GM12878 (cell line): ENCODE measurements at regions not wholly inside any gene's neighbourhood (a gene's known extent, or its start where the extent isn't known, plus 50 kb on each side); places are given as distances from the start of the nearest gene placed in this dataset.

Experiments used
- ATAC-seq: fragments of 200-7000 bp; cut with Tn5 transposase; 3 replicates; pipeline ENCODE4 v1.9.1; 2020; ENCODE audit warnings: mild to moderate bottlenecking, moderate library complexity
- BruUV-seq: library from RNA; stranded (reverse); fragments of 400-500 nt; replicated peaks from 2 replicates; lab custom pipeline; 2021; lab: Mats Ljungman, UMichigan
- CTCF ChIA-PET: fragments of 300-600 bp; sonication (Branson Sonifier 250); formaldehyde crosslinking; extraction: SDS; loops from one replicate; lab custom pipeline; 2021; ENCODE audit warnings: inconsistent platforms; lab: Yijun Ruan, JAX
- POLR2A ChIA-PET: fragments of 350-600 bp; formaldehyde crosslinking; extraction: SDS; loops from one replicate; lab custom pipeline; 2021; ENCODE audit warnings: inconsistent platforms; lab: Charles Lee
- RAD21 ChIA-PET: fragments of 300-600 bp; sonication (Branson Sonifier 250); formaldehyde crosslinking; loops from one replicate; lab custom pipeline; 2023; ENCODE audit warnings: antibody characterized with exemption; ENCODE audit not compliant: unreplicated experiment; lab: Charles Lee
- SMC1A ChIA-PET: fragments of 300-600 bp; sonication (Branson Sonifier 250); formaldehyde crosslinking; loops from one replicate; lab custom pipeline; 2023; ENCODE audit not compliant: unreplicated experiment, uncharacterized antibody; lab: Charles Lee
- DNase-seq: peaks from one replicate; pipeline ENCODE4 v3.0.0-alpha.2; 2011; ENCODE audit warnings: low read depth, low spot score
- FAIRE-seq: peaks from 3 replicates; lab custom pipeline; 2011; peaks lifted over from hg19 to GRCh38; lab: Jason Lieb, UNC
- H2AFZ ChIP-seq: 2 replicates; pipeline ENCODE4 v1.6.0; 2011; ENCODE audit warnings: low read depth, low read length, control low read depth; ENCODE audit not compliant: control insufficient read depth
- H3K27ac ChIP-seq: 2 replicates; pipeline ENCODE4 v1.5.1; 2011; ENCODE audit warnings: control low read depth; ENCODE audit not compliant: control insufficient read depth, insufficient read depth
- H3K27me3 ChIP-seq, 2 experiments: replicated peaks in 1 of 2; 2 replicates each; pipeline versions ENCODE4 v1.6.0 to v1.6.1; 2011; ENCODE audit warnings: low read length in 1 of 2; ENCODE audit not compliant: control insufficient read depth in 2 of 2, insufficient read depth in 2 of 2
- H3K36me3 ChIP-seq, 2 experiments: 2 replicates each; pipeline ENCODE4 v1.5.1; 2011; ENCODE audit warnings: low read length in 1 of 2; ENCODE audit not compliant: control insufficient read depth in 2 of 2, insufficient read depth in 2 of 2
- H3K4me1 ChIP-seq: 2 replicates; pipeline ENCODE4 v1.6.1; 2011; ENCODE audit warnings: mild to moderate bottlenecking, low read length, moderate library complexity, mixed read lengths; ENCODE audit not compliant: control insufficient read depth, insufficient read depth
- H3K4me2 ChIP-seq: 2 replicates; pipeline ENCODE4 v1.6.0; 2011; ENCODE audit warnings: control low read depth; ENCODE audit not compliant: control insufficient read depth, insufficient read depth
- H3K4me3 ChIP-seq: fragments of 200-600 bp; sonication (generic); 2 replicates; pipeline ENCODE4 v1.5.1; 2016
- H3K79me2 ChIP-seq: 2 replicates; pipeline ENCODE4 v1.6.0; 2011; ENCODE audit warnings: low read length; ENCODE audit not compliant: control insufficient read depth, insufficient read depth
- H3K9ac ChIP-seq: 2 replicates; pipeline ENCODE4 v1.8.0; 2011; ENCODE audit warnings: low read length, control low read depth, mixed read lengths; ENCODE audit not compliant: control insufficient read depth, insufficient read depth
- H3K9me3 ChIP-seq: replicated peaks from 3 replicates; pipeline ENCODE4 v1.5.1; 2011; ENCODE audit warnings: mild to moderate bottlenecking, low read length; ENCODE audit not compliant: control insufficient read depth, insufficient read depth
- H4K20me1 ChIP-seq: 2 replicates; pipeline ENCODE4 v1.6.0; 2011; ENCODE audit not compliant: control insufficient read depth, insufficient read depth
- EGR1 ChIP-seq, 2 experiments: IDR thresholded peaks; 1 replicate in 1 of 2; 2 replicates in 1 of 2; pipeline ENCODE4 v1.6.1; 2011 to 2012; ENCODE audit warnings: low read depth in 2 of 2, low read length in 2 of 2, borderline replicate concordance in 1 of 2, mild to moderate bottlenecking in 1 of 2, moderate library complexity in 1 of 2
- GATAD2B ChIP-seq: fragments of 450-650 bp; conservative IDR thresholded peaks from 2 replicates; pipeline ENCODE4 v1.6.1; 2017; ENCODE audit warnings: low read depth, mild to moderate bottlenecking, moderate library complexity
- HSF1 ChIP-seq: fragments of 150-350 bp; IDR thresholded peaks from 2 replicates; pipeline ENCODE4 v1.6.1; 2014; ENCODE audit warnings: mild to moderate bottlenecking, low read depth, low read length
- IRF5 ChIP-seq: fragments of 450-650 bp; IDR thresholded peaks from 2 replicates; pipeline ENCODE4 v1.6.1; 2017; ENCODE audit warnings: borderline replicate concordance
- PAX8 ChIP-seq: fragments of 450-650 bp; IDR thresholded peaks from 2 replicates; pipeline ENCODE4 v1.6.1; 2017; ENCODE audit warnings: mild to moderate bottlenecking, moderate library complexity
- RELB ChIP-seq: fragments of 450-650 bp; IDR thresholded peaks from 2 replicates; pipeline ENCODE4 v1.6.1; 2017; ENCODE audit warnings: low read depth, mild to moderate bottlenecking, moderate library complexity
- YY1 ChIP-seq: IDR thresholded peaks from 2 replicates; pipeline ENCODE4 v1.6.1; 2011; ENCODE audit warnings: low read depth, mild to moderate bottlenecking, low read length
- ZNF217 ChIP-seq: fragments of 450-650 bp; IDR thresholded peaks from 2 replicates; pipeline ENCODE4 v1.6.1; 2017; ENCODE audit warnings: antibody characterized with exemption, mild to moderate bottlenecking
- WGBS: methylation state at CpG from one replicate; pipeline ENCODE4 v1.1.6; 2016; ENCODE audit warnings: low lambda C conversion rate; ENCODE audit not compliant: insufficient replicate concordance, insufficient coverage; ENCODE audit errors: missing lambda C conversion rate; 5-methylcytosine and 5-hydroxymethylcytosine counted together
- in situ Hi-C: fragments of 300-500 bp; cut with MboI; formaldehyde crosslinking; loops from 9 replicates; pipeline ENCODE4 v1.14.3; 2018; ENCODE audit warnings: mixed read lengths
- intact Hi-C: fragments of 100-400 bp; cut with micrococcal nuclease; formaldehyde crosslinking; loops from one replicate; pipeline ENCODE4 v1.14.2; 2022; ENCODE audit not compliant: unreplicated experiment

- TF ChIP-seq HSF1: no peak
- TF ChIP-seq EGR1 (IDR thresholded peaks at IDR 0.05; ENCODE audit: borderline replicate concordance in 1 of 2, low read depth in 2 of 2, low read length in 2 of 2): no peak
- TF ChIP-seq YY1: no peak
- no peak for TF ChIP-seq GATAD2B
- no peak for TF ChIP-seq RELB
- no peak for TF ChIP-seq IRF5
- no peak for TF ChIP-seq ZNF217
Measured at GRCh38 chr12:115481141-115481540, 796.4 kb downstream of the MED13L start (continued).

GRCh38 chr12:115478505-115478904, 794.5 kb upstream of the TBX3 start:
- DNase-seq: no peak
- ChIA-PET RAD21 (no interaction called here), POLR2A (no interaction called here), SMC1A (no interaction called here), CTCF (no interaction called here)
- no peak for ATAC-seq
- no peaks in the 10 kb centered on the region; the same call in 2 of the 3 replicates for H3K9me3 ChIP-seq
- FAIRE-seq: no peak
- H3K27me3 ChIP-seq: no peaks in the 10 kb centered on the region
- intact Hi-C loops (no loop called here), in situ Hi-C loops (no loop called here)
- H2AFZ ChIP-seq: no peak overlapping the region
- H4K20me1 ChIP-seq: no peaks in the 10 kb centered on the region
- no peak overlapping the region for H3K4me2 ChIP-seq
- no peak overlapping the region for H3K9ac ChIP-seq
- no peak overlapping the region for H3K27ac ChIP-seq
- no peak overlapping the region for H3K4me3 ChIP-seq
- WGBS: 18% methylated on average over 2 of the region's 2 CpGs
- BruUV-seq: no TSS peak
- no peaks in the 10 kb centered on the region for H3K36me3 ChIP-seq
- H3K4me1 ChIP-seq: peaks cover 21% of the 10 kb centered on the region
- no peaks in the 10 kb centered on the region for H3K79me2 ChIP-seq
- TF ChIP-seq PAX8: no peak
- TF ChIP-seq, all 136 proteins: peak for 0
